ENCODE measurements at regions not wholly inside any gene's neighbourhood (a gene's known extent, or its start where the extent isn't known, plus 50 kb on each side); places are given as distances from the start of the nearest gene placed in this dataset.

DNA sequence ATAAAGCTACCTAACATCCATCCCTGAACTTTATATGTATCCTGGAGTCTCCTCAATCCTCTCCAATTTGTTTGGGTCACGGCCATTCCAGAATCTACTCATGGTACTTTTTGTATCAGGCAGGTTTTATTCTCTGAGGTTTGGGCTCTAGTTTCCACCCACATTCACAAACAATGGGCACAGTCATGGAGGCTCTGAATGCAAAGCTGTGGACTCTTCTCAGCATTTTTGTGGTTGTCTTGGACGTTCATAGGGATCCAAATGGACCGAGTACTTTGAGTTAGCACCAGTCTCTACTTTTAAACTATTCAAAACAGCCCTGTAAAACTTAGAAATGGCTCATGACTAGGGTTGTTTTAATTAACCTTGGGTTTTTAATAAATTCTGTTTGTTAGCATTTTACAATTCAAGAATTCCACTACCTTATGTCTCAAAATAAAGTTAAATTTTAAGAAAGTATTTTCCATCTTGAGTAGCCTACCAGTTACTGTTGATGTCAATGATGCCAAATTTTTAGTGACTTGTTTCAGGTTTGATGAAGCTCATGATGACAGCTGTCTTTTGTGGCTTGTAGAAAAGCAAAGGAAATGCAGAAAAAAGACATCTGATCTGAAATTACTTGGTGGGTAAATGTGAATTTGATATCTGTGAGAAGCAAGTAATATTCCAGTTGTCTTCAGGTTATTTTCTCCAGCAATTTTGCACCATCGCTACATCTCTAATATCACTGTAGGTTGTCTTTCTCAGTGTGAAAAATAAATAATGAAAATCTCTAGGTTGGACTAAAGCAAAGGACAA lies 275.7 kb upstream of the THBS1 start:
- POLR2A ChIA-PET, result no interaction called here
- intact Hi-C loops (cut with micrococcal nuclease), result loop anchor here (5.0 kb wide), 1 partner anchor 133 kb away; no protein-coding TSS in a partner anchor

GRCh38 chr15:39310633-39311032 lies 270.2 kb upstream of the THBS1 start:
- intact Hi-C loops (cut with micrococcal nuclease) (no loop called here), dilution Hi-C loops (cut with MboI; ENCODE audit: extremely low pct_ligation_motif_present, low sequenced_read_pairs) (no loop called here)
- Histone ChIP-seq H3K27me3 (ENCODE audit: control insufficient read depth in 2 of 2, insufficient read depth in 2 of 2, low read length in 2 of 2) (no peaks in the 10 kb centered on the region), H3K4me2 (ENCODE audit: insufficient read depth, low read length) (no peak overlapping the region), H3K36me3 (ENCODE audit: control insufficient read depth in 2 of 2, extremely low read depth in 1 of 2, insufficient read depth in 2 of 2, low read length in 2 of 2) (no peaks in the 10 kb centered on the region), H3K4me1 (ENCODE audit: control insufficient read depth, extremely low read depth, insufficient read depth, low read length) (no peaks in the 10 kb centered on the region), H2AFZ (ENCODE audit: low read depth, low read length) (no peak overlapping the region), H3K27ac (ENCODE audit: insufficient read depth, low read depth, low read length) (no peak overlapping the region), H3K9me3 (replicated peaks; ENCODE audit: control insufficient read depth, insufficient read depth, low read length) (no peaks in the 10 kb centered on the region), H3K4me3 (replicated peaks in 1 of 3; ENCODE audit: insufficient read depth in 1 of 3, low read depth in 1 of 3, low read length in 3 of 3) (no peak overlapping the region), H4K20me1 (replicated peaks; ENCODE audit: control insufficient read depth, extremely low read depth, insufficient read depth, low read length) (no peaks in the 10 kb centered on the region), H3K9me1 (replicated peaks; ENCODE audit: control insufficient read depth, extremely low read depth, insufficient read depth, low read length) (no peaks in the 10 kb centered on the region), H3K9ac (replicated peaks; ENCODE audit: extremely low read depth, insufficient read depth, low read length) (no peak overlapping the region), H3K79me2 (ENCODE audit: control insufficient read depth, insufficient read depth, low read length) (no peaks in the 10 kb centered on the region)
- CTCF ChIA-PET, result interaction anchor here (1.1 kb wide), 1 partner anchor 8 kb away, joined by 3 read pairs; no protein-coding TSS in a partner anchor
- TF ChIP-seq GATA2 (IDR thresholded peaks at IDR 0.05; ENCODE audit: insufficient read depth, insufficient read length, low read depth, low read length) (no peak), CTCF (IDR thresholded peaks at IDR 0.05; ENCODE audit: extremely low read depth in 1 of 2, insufficient read depth in 1 of 2, low read depth in 1 of 2, low read length in 2 of 2) (no peak), JUN (IDR thresholded peaks at IDR 0.05; ENCODE audit: borderline replicate concordance, insufficient read depth, insufficient read length, low read depth) (no peak), FOS (IDR thresholded peaks at IDR 0.05; ENCODE audit: borderline replicate concordance, insufficient read depth, low read length) (no peak), POLR2A (IDR thresholded peaks at IDR 0.05; ENCODE audit: low read depth, low read length) (no peak), POLR2AphosphoS5 (IDR thresholded peaks at IDR 0.05; ENCODE audit: insufficient read depth, low read depth, low read length) (no peak), EZH2 (IDR thresholded peaks at IDR 0.05; ENCODE audit: borderline replicate concordance, low read depth, low read length, severe bottlenecking) (no peak), MYC (IDR thresholded peaks at IDR 0.05; ENCODE audit: low read depth, low read length) (no peak)
- TF ChIP-seq, protein P1, sequence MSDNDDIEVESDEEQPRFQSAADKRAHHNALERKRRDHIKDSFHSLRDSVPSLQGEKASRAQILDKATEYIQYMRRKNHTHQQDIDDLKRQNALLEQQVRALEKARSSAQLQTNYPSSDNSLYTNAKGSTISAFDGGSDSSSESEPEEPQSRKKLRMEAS (IDR thresholded peaks at IDR 0.05; ENCODE audit: insufficient read depth, insufficient read length), result no peak
- BruUV-seq (replicated peaks), result no TSS peak
- POLR2A ChIA-PET, result no interaction called here
- FAIRE-seq (peak; percentile 21), DNase-seq (ENCODE audit: low read depth, low spot score) (no peak)

More for the DNA sequence above, 275.7 kb upstream of the THBS1 start:
- Histone ChIP-seq H2AFZ (ENCODE audit: low read depth, low read length) (no peak overlapping the region), H3K4me3 (replicated peaks in 1 of 3; ENCODE audit: insufficient read depth in 1 of 3, low read depth in 1 of 3, low read length in 3 of 3) (no peak overlapping the region), H3K4me1 (ENCODE audit: control insufficient read depth, extremely low read depth, insufficient read depth, low read length) (peaks cover 19% of the 10 kb centered on the region), H3K27me3 (ENCODE audit: control insufficient read depth in 2 of 2, insufficient read depth in 2 of 2, low read length in 2 of 2) (no peaks in the 10 kb centered on the region), H3K9me3 (replicated peaks; ENCODE audit: control insufficient read depth, insufficient read depth, low read length) (no peaks in the 10 kb centered on the region), H3K79me2 (ENCODE audit: control insufficient read depth, insufficient read depth, low read length) (no peaks in the 10 kb centered on the region), H4K20me1 (replicated peaks; ENCODE audit: control insufficient read depth, extremely low read depth, insufficient read depth, low read length) (no peaks in the 10 kb centered on the region), H3K9ac (replicated peaks; ENCODE audit: extremely low read depth, insufficient read depth, low read length) (no peak overlapping the region), H3K9me1 (replicated peaks; ENCODE audit: control insufficient read depth, extremely low read depth, insufficient read depth, low read length) (no peaks in the 10 kb centered on the region), H3K4me2 (ENCODE audit: insufficient read depth, low read length) (no peak overlapping the region), H3K36me3 (ENCODE audit: control insufficient read depth in 2 of 2, extremely low read depth in 1 of 2, insufficient read depth in 2 of 2, low read length in 2 of 2) (no peaks in the 10 kb centered on the region), H3K27ac (ENCODE audit: insufficient read depth, low read depth, low read length) (no peak overlapping the region)
- dilution Hi-C loops (cut with MboI; ENCODE audit: extremely low pct_ligation_motif_present, low sequenced_read_pairs), result no loop called here
- FAIRE-seq, result peak; percentile 35
- DNase-seq (ENCODE audit: low read depth, low spot score), result no peak
- CTCF ChIA-PET, result interaction anchor here (0.6 kb wide), 1 partner anchor 16 kb away, joined by 3 read pairs; no protein-coding TSS in a partner anchor
- BruUV-seq (replicated peaks), result no TSS peak
- TF ChIP-seq EZH2 (IDR thresholded peaks at IDR 0.05; ENCODE audit: borderline replicate concordance, low read depth, low read length, severe bottlenecking), result no peak

All from endothelial cell of umbilical vein (primary cell).